ENCODE measurements at regions not wholly inside any gene's neighbourhood (a gene's known extent, or its start where the extent isn't known, plus 50 kb on each side); places are given as distances from the start of the nearest gene placed in this dataset.

- TF ChIP-seq CDX4 (CRISPR knock-in tag; IDR thresholded peaks at IDR 0.05; ENCODE audit: borderline replicate concordance) (no peak), ZNF532 (CRISPR knock-in tag; IDR thresholded peaks at IDR 0.05; ENCODE audit: borderline replicate concordance) (no peak), RELA (CRISPR knock-in tag; IDR thresholded peaks at IDR 0.05; ENCODE audit: borderline replicate concordance) (no peak), ZNF317 (CRISPR knock-in tag; IDR thresholded peaks at IDR 0.05; ENCODE audit: borderline replicate concordance, low read depth) (no peak), ZNF281 (CRISPR knock-in tag; IDR thresholded peaks at IDR 0.05) (no peak)
- TF ChIP-seq, protein P1, sequence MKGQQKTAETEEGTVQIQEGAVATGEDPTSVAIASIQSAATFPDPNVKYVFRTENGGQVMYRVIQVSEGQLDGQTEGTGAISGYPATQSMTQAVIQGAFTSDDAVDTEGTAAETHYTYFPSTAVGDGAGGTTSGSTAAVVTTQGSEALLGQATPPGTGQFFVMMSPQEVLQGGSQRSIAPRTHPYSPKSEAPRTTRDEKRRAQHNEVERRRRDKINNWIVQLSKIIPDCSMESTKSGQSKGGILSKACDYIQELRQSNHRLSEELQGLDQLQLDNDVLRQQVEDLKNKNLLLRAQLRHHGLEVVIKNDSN (CRISPR knock-in tag; IDR thresholded peaks at IDR 0.05), result no peak
- TF ChIP-seq, protein P2, sequence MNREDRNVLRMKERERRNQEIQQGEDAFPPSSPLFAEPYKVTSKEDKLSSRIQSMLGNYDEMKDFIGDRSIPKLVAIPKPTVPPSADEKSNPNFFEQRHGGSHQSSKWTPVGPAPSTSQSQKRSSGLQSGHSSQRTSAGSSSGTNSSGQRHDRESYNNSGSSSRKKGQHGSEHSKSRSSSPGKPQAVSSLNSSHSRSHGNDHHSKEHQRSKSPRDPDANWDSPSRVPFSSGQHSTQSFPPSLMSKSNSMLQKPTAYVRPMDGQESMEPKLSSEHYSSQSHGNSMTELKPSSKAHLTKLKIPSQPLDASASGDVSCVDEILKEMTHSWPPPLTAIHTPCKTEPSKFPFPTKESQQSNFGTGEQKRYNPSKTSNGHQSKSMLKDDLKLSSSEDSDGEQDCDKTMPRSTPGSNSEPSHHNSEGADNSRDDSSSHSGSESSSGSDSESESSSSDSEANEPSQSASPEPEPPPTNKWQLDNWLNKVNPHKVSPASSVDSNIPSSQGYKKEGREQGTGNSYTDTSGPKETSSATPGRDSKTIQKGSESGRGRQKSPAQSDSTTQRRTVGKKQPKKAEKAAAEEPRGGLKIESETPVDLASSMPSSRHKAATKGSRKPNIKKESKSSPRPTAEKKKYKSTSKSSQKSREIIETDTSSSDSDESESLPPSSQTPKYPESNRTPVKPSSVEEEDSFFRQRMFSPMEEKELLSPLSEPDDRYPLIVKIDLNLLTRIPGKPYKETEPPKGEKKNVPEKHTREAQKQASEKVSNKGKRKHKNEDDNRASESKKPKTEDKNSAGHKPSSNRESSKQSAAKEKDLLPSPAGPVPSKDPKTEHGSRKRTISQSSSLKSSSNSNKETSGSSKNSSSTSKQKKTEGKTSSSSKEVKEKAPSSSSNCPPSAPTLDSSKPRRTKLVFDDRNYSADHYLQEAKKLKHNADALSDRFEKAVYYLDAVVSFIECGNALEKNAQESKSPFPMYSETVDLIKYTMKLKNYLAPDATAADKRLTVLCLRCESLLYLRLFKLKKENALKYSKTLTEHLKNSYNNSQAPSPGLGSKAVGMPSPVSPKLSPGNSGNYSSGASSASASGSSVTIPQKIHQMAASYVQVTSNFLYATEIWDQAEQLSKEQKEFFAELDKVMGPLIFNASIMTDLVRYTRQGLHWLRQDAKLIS (CRISPR knock-in tag; IDR thresholded peaks at IDR 0.05; ENCODE audit: borderline replicate concordance), result no peak
Measured at GRCh38 chr4:125780747-125781146, 466.0 kb downstream of the FAT4 start (continued).

- ChIA-PET CTCF (no interaction called here), POLR2A (no interaction called here)
- ATAC-seq (no peak), DNase-seq (ENCODE audit: low spot score) (no peak)
- Mint-ChIP-seq H3K4me3 (no peak overlapping the region), H3K9me3 (peaks cover 10% of the 10 kb centered on the region), H3K27me3 (ENCODE audit: low read depth) (no peaks in the 10 kb centered on the region; the same call in 1 of the 2 replicates), H3K36me3 (peaks cover 10% of the 10 kb centered on the region), H3K27ac (no peak overlapping the region), H3K4me1 (no peaks in the 10 kb centered on the region)
- TF ChIP-seq ZNF232 (CRISPR knock-in tag; IDR thresholded peaks at IDR 0.05) (no peak), ESRRA (CRISPR knock-in tag; IDR thresholded peaks at IDR 0.05; ENCODE audit: borderline replicate concordance) (no peak), SMAD4 (CRISPR knock-in tag; IDR thresholded peaks at IDR 0.05) (no peak), NR3C1 (CRISPR knock-in tag; conservative IDR thresholded peaks at IDR 0.05; ENCODE audit: low read depth) (no peak), FOXJ3 (CRISPR knock-in tag; IDR thresholded peaks at IDR 0.05; ENCODE audit: borderline replicate concordance) (no peak), E2F1 (CRISPR knock-in tag; IDR thresholded peaks at IDR 0.05) (no peak), ZNF416 (CRISPR knock-in tag; IDR thresholded peaks at IDR 0.05) (no peak)
- TF ChIP-seq, protein P3, sequence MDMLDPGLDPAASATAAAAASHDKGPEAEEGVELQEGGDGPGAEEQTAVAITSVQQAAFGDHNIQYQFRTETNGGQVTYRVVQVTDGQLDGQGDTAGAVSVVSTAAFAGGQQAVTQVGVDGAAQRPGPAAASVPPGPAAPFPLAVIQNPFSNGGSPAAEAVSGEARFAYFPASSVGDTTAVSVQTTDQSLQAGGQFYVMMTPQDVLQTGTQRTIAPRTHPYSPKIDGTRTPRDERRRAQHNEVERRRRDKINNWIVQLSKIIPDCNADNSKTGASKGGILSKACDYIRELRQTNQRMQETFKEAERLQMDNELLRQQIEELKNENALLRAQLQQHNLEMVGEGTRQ (CRISPR knock-in tag; IDR thresholded peaks at IDR 0.05), result no peak
- TF ChIP-seq, protein P4, sequence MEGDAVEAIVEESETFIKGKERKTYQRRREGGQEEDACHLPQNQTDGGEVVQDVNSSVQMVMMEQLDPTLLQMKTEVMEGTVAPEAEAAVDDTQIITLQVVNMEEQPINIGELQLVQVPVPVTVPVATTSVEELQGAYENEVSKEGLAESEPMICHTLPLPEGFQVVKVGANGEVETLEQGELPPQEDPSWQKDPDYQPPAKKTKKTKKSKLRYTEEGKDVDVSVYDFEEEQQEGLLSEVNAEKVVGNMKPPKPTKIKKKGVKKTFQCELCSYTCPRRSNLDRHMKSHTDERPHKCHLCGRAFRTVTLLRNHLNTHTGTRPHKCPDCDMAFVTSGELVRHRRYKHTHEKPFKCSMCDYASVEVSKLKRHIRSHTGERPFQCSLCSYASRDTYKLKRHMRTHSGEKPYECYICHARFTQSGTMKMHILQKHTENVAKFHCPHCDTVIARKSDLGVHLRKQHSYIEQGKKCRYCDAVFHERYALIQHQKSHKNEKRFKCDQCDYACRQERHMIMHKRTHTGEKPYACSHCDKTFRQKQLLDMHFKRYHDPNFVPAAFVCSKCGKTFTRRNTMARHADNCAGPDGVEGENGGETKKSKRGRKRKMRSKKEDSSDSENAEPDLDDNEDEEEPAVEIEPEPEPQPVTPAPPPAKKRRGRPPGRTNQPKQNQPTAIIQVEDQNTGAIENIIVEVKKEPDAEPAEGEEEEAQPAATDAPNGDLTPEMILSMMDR (IDR thresholded peaks at IDR 0.05), result no peak
Measured at GRCh38 chr4:125781651-125782050, 466.9 kb downstream of the FAT4 start.
